Stimulated activated CD4-positive, alpha-beta T cell treated with anti-CD3 and anti-CD28 coated beads, Interleukin-15, amount 100 ng/mL, for 1 hour (primary cell): ENCODE measurements at regions not wholly inside any gene's neighbourhood (a gene's known extent, or its start where the extent isn't known, plus 50 kb on each side); places are given as distances from the start of the nearest gene placed in this dataset.
A peak's percentile ranks its signal among the peaks of the same experiment; 100 is the strongest.

Source experiments
- DNase-seq, 2 donors: peaks; one replicate each; pipeline ENCODE4 v3.0.0-alpha.2; 2020; ENCODE audit warnings: low read depth in 1 of 2, low spot score in 1 of 2

- no peak for DNase-seq
Observed at GRCh38 chr5:8382456-8382855, 513.5 kb downstream of the MTRR start.

- DNase-seq: no peak
Observed at GRCh38 chr5:8383616-8384015, 514.7 kb downstream of the MTRR start.

GRCh38 chr5:8386719-8387288, 517.9 kb downstream of the MTRR start:
- no peak for DNase-seq

GRCh38 chr5:8391911-8392310, 523.0 kb downstream of the MTRR start:
- no peak for DNase-seq

- DNase-seq: no peak
Observed at GRCh38 chr5:8393240-8393639, 524.3 kb downstream of the MTRR start.

- DNase-seq: no peak
Observed at GRCh38 chr5:8394965-8395364, 526.0 kb downstream of the MTRR start.

- no peak for DNase-seq
Observed at GRCh38 chr5:8396246-8396645, 527.3 kb downstream of the MTRR start.

GRCh38 chr5:8396756-8397155, 527.8 kb downstream of the MTRR start:
- no peak for DNase-seq

GRCh38 chr5:8399471-8399870, 530.5 kb downstream of the MTRR start:
- DNase-seq: no peak

GRCh38 chr5:8408258-8408657, 539.3 kb downstream of the MTRR start:
- no peak for DNase-seq

GRCh38 chr5:8410618-8411017, 541.7 kb downstream of the MTRR start:
- no peak for DNase-seq

GRCh38 chr5:8413975-8414374, 545.0 kb downstream of the MTRR start:
- no peak for DNase-seq

- no peak for DNase-seq
Observed at GRCh38 chr5:8417316-8418048, 548.5 kb downstream of the MTRR start.

GRCh38 chr5:8418049-8418426, 549.1 kb downstream of the MTRR start:
- DNase-seq: no peak

- DNase-seq: no peak
Observed at GRCh38 chr5:8429778-8430758, 561.1 kb downstream of the MTRR start.

GRCh38 chr5:8434501-8434900, 565.6 kb downstream of the MTRR start:
- DNase-seq: no peak

GRCh38 chr5:8436924-8437323, 568.0 kb downstream of the MTRR start:
- no peak for DNase-seq

- no peak for DNase-seq
Observed at GRCh38 chr5:8445139-8445538, 576.2 kb downstream of the MTRR start.

GRCh38 chr5:8446179-8446578, 577.2 kb downstream of the MTRR start:
- no peak for DNase-seq

- no peak for DNase-seq
Observed at GRCh38 chr5:8456846-8457186, 587.9 kb downstream of the MTRR start.

- peak; percentile 67 to 79 for DNase-seq
Observed at GRCh38 chr5:8457187-8458037, 588.5 kb downstream of the MTRR start.
